Right lobe of liver (tissue), 4 donors: ENCODE measurements at regions not wholly inside any gene's neighbourhood (a gene's known extent, or its start where the extent isn't known, plus 50 kb on each side); places are given as distances from the start of the nearest gene placed in this dataset.

Experiments
- POLR2A ChIP-seq: fragments of 450-650 bp; IDR thresholded peaks from one replicate; pipeline ENCODE4 v1.6.1; 2017; ENCODE audit warnings: antibody characterized with exemption, mild to moderate bottlenecking
- TF ChIP-seq, protein P1 (sequence below), 4 donors: fragments of 200-600 bp in 3 of 4; fragments of 450-650 bp in 1 of 4; IDR thresholded peaks; one replicate each; pipeline versions ENCODE4 v1.5.1 to v1.8.0; 2016 to 2022; ENCODE audit warnings: antibody characterized with exemption in 4 of 4, mild to moderate bottlenecking in 2 of 4
- donor health status: DM: no; HTN: no; CAD: no.
- donor health status: DM: no; HTN: no; CAD: no.
- donor health status: DM: no; HTN: yes; CAD: no.

DNA sequence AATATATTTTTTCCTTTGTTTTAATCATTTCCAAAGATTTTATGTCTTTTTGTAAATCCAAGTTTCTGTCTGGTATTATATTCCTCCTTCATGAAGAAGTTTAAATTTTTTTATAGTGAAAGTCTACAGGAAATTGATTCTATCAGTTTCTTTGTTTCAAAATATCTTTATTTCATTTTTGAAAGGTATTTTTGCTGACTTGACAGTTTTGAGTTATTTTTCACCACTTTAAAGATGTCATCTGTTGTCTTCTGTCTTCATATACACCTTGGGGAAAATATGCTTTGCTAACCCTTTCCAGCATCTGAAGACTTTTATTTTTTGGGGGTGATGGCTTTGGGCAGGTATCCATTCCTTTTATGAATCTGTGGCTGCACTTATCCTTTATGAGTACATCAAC is 164.4 kb upstream of the EPHA5 start:
- TF ChIP-seq POLR2A, result no peak
- TF ChIP-seq, protein P1, sequence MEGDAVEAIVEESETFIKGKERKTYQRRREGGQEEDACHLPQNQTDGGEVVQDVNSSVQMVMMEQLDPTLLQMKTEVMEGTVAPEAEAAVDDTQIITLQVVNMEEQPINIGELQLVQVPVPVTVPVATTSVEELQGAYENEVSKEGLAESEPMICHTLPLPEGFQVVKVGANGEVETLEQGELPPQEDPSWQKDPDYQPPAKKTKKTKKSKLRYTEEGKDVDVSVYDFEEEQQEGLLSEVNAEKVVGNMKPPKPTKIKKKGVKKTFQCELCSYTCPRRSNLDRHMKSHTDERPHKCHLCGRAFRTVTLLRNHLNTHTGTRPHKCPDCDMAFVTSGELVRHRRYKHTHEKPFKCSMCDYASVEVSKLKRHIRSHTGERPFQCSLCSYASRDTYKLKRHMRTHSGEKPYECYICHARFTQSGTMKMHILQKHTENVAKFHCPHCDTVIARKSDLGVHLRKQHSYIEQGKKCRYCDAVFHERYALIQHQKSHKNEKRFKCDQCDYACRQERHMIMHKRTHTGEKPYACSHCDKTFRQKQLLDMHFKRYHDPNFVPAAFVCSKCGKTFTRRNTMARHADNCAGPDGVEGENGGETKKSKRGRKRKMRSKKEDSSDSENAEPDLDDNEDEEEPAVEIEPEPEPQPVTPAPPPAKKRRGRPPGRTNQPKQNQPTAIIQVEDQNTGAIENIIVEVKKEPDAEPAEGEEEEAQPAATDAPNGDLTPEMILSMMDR (IDR thresholded peaks at IDR 0.05), result no peak
